NCI-H2029 (cell line): ENCODE measurements at regions not wholly inside any gene's neighbourhood (a gene's known extent, or its start where the extent isn't known, plus 50 kb on each side); places are given as distances from the start of the nearest gene placed in this dataset.
A peak's percentile ranks its signal among the peaks of the same experiment; 100 is the strongest.

Experiments
- DNase-seq: peaks from one replicate; lab custom pipeline; 2025; lab: John Stamatoyannopoulos, UW

DNA sequence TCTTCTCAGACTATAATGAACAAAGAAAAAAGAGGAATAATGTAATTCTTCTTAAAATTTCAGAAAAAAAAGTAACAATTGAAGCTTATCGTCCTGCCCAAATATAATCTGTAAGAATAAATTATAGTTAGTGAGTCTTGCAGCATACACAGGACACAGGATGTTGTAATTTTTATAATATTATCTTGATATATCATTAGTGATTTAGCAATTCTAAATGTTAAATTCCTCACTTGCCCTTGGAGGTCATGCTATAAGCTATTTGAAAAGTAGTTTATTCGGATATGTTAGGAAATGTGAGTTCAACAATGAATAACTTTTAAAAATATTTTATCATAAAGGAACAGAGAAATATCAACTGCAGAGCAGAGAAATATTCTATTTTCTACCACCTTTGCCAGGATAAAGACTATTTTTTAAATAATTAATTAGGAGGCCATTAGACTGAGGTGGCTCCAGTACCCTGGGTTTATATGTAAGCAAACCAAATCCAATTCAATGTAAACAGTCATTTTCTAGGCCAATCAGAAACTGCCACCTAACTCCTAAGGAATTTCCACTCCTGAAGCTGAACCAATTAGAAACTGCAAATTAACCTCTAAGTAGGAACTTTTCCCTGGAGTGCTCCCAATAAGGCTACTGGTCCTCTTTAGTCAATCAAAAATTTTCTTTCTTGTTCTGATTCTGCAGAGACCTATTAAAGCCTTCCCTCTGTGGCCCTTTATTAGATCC, 1109.3 kb downstream of the ROBO2 start:
- no peak for DNase-seq

DNA sequence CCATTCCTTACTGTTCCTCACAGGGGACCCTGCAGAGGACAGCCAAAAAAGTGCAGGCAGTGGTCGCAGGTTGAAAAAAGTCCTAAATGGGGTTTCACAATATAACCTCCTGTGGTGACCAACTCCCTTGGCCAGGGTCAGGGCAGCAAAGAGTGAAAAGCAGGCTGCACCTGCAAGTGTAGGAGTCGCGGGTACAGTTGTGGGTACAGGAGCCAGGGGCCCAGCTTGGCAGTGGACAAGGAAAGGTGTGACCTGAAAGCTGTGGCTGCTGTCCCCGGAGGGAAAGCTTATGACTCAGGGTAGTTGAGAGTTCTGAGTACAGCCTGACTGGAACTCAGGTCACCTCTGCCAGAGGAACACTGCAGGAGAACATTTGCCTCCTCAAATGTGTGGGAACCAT, 1114.1 kb downstream of the ROBO2 start:
- DNase-seq, result no peak

DNA sequence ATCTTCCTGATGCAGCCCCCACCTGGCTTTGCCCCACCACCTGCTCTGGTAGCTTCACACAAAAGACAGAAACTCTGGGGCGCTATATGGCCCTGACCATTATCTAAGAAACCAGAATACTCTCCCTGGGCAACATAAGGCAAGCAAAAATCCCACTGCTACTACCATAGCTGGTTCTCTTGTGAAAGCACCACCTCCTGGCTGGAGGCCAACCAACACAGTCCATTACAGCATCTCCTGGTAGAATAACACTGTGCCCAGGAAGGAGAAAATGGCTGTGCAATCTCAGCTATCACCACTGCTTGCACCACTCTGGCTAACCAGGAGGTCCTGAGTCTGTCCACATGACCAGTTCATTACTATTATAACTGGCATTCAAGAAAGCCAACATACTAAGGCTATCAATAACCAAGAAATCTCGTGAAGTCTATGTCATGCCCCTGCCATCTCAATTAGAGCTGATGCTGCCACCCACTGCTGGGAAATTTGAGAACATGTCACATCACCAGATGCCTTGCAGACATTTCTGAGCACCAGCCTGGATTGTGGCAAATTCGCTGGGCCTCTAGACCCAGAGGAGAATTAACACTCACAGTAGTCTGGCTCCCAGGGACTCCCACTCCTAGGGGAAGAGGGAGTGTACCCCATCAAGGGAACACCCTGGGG, 1114.8 kb downstream of the ROBO2 start:
- DNase-seq, result no peak

DNA sequence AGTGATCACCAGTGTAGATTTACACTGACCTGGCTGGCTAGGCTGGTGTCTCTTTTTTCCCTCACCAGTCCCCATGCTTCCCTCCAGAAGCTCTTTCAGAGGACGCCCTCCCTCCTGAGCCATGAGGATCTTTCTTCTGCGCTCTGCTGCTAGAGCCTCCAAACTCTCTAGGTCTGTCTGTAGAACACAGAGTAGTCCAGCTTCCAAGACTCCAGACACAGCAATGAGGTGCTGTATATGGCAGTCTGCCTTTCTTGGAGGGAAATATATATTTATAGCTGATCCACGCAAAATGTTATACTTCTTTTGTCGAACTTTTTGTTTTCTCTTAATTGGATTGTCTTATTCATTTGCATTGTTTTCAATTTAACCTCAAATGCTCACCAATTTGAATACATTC, 1121.8 kb downstream of the ROBO2 start:
- DNase-seq, result no peak

DNA sequence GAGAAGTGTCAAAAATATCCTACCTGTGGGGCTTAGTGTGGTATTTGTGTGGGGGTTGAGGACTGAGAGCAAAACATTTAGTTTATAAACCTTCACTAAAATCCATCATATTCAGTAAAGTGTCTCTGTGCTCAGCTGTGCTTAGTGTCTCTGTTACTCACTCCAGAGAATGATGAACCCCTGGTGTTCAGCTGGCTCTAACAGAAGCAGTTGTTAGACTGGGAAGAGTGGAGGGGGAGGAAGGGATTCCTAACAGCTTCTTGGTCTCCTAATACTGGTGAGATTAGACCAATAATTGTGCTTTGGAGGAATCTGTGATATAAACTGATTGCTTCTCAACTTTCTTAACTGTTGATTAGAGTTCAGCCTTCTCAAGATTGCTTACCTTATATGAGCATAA, 1123.5 kb downstream of the ROBO2 start:
- no peak for DNase-seq

DNA sequence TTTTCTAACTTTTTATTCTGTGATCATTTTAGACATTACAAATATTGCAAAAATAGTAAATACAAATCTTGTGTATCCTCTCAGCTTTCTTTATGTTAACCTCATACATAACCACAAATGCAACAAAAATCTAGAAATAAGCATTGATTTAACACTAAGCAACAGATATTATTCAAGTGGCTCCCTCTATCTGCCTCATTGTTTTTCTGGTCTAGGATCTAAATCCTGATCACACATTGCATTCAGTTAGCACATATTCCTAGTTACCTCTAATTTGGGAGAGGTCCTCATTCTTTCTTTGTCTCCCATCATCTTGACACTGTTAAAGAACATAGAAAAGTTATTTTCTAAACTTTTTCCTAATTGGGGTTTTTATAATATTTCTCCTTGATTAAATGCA, 1126.0 kb downstream of the ROBO2 start:
- no peak for DNase-seq

DNA sequence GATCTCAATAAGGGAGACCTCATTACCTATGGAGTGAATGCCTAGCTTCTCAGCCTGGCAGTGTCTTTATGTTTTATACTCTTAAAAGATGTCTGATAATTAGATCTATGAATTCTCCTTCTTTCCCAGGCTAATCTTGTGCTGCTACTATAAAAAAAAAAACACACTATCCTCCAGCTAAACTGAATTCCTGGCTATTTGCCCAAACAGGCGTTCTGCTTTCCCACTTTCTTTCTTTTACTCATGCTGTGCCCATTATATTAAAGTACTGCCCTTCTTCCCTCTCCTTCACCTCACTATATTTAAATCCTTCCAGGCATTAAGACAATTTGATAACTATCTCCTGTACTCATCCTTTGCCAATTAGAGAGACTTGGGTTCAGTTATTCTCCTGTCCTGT, 1134.9 kb downstream of the ROBO2 start:
- DNase-seq, result no peak

DNA sequence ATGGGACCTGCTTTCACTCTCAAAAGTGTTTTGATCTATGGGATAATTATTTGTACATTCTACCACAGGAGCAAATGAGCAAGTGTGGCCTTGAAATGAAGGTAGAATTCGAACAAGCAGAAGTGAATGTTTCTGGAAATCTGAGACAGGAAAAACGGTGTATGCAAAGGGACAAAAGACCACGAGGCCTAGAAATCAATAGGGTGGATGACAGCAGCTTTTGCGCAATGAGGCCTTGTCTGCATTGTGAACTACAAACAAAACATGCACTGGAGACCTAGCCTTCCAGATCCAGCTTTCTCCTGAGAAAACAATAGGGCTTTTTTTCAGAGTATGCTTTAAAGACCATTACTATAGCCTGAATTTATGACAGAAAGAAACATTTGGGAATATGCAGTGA, 1137.0 kb downstream of the ROBO2 start:
- no peak for DNase-seq

DNA sequence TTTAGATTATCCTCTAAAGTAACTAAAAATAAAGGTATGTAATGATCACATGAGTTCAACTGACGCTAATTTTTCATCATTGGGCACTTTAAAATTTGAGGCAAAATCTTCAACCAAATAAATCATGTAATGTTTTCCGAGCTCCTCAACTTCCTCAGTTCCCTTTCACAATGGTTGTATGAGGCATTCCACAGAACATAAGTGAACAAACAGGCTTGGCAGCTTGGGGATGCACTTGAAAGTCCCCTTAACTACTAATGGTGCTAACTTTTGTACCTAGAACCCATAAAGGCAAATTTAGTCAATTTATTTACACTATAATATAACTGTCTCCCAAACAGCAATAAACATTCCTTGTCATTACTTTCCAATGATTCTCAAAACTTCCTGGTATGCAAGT, 1137.9 kb downstream of the ROBO2 start:
- DNase-seq, result no peak

DNA sequence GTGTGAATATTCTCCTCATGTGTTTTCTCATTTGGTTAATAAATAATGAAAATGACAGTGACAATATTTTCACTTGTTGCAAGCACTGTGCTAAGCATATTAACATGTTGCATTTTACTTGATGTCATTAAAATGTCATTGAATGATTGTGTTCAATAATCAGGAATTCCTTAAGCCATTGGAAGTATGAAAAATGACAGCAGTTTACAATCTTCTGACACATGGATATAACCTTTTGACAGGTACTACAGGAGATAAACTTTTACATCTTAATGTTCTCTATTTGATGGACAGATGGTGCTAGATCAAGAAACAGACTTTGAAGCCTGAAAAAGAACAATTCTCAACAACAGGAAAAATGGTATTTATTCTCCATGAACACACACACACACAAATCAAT, 1138.3 kb downstream of the ROBO2 start:
- no peak for DNase-seq

DNA sequence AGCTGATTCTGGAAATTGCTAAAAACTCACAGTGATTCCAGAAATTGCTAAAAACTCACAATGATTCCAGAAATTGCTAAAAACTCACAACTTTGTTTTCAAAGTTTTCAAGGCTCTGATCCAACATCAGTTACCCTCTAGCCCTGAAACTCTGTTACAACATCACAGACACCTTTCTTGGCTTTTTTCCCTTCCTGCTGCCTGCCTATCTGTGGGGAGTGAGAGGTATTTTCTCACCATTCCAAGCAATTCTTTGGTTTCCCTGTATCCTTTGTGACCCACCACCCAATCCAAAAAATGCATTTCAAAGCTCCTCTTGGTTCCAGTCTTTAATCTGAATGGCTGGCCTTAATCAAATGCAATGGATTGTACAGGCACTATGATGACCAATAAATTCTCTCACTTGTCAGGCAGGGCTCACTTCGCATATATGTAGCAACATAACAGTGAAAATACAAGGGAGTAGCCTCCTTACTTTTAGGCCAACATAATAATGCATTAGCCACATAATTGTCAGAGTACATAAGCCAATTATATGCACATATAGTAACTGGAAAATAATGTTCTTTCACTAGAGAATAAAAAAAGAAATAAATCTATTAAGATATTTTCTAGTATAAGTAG, 1139.0 kb downstream of the ROBO2 start:
- no peak for DNase-seq

DNA sequence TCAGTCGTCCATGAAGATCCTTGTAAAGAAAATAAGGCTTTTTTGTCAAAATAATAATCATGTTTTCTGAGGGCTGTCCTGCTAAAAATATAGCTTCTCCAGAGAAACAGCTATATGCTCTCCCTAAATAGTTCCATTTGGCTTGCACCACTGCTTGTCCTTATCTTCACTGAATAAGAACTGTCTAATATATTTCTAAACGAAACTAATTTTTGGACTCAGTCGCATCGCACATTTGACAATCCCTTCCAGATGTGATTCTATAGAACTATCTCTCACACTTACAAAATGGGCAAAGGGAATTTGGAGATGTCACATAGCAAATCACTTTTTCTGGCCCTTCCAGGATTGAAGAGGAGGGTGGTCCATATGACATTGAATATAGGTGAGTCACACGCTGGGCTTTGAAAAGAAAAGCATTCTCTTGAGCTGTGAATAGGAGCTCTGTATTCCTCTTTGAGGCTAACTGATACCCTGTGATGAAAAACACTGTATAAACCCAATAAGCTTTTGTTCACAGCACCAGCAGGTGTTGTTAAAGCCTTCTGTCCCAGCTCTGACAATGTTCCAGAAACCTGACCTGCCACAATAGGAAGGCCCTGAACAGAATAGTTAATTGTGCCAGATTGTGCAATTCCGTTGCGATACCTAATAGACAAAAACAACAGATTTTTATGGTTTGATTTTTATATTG, 1144.2 kb downstream of the ROBO2 start:
- DNase-seq, result peak; percentile 13

DNA sequence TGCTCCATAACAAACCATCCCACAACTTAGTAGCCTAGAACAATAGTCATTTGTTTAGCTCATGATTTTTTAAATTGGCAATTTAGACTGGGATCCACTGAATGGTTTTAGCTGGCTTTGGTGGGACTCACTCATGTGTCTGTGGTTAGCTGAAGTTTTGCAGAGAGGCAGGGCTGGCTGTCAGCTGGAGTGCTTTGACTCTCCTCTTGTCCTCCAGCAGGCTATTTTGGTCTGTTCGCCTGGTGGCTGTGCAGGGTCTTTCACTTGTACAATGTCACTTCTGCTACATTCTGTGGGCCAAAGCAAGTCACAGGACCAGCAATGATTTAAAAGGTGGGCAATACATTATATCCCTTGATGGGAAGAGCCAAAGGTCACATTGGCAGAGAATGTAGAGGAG, 1146.5 kb downstream of the ROBO2 start:
- DNase-seq, result no peak

DNA sequence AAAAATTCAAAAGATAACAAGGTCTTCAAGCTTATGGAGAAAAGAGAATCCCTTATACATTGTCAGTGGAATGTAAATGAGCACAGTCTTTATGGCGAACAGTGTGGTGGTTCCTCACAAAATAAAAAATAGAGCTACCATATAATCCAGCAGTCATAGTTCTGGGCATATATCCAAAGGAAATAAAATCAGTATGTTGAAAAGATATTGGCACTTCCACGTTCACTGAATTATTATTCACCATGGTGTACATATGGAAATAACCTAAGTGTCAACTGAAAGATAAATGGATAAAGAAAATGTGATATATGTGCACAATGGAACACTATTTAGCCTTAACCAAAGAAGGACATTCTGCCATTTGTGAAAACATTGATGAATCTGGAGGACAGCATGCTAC, 1161.2 kb downstream of the ROBO2 start:
- DNase-seq, result no peak

DNA sequence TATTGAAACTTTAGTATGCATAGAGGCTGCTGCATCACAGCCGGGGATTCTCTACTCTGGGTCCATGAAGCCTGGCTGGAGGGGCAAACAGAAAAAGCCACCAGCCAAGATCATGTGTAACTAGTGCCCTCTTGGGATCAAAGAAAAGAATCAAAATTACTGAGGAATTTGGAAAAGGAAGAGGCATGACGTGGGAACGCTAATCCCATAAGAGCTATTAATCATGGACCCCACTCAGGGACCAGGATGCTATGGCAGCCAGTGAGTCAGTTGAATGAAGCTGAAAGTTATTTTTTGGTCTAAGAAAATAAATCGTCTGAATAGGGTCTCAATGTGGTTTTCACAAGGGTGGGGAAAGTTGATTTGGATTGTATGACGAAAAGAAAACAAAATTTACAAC, 1165.1 kb downstream of the ROBO2 start:
- no peak for DNase-seq

DNA sequence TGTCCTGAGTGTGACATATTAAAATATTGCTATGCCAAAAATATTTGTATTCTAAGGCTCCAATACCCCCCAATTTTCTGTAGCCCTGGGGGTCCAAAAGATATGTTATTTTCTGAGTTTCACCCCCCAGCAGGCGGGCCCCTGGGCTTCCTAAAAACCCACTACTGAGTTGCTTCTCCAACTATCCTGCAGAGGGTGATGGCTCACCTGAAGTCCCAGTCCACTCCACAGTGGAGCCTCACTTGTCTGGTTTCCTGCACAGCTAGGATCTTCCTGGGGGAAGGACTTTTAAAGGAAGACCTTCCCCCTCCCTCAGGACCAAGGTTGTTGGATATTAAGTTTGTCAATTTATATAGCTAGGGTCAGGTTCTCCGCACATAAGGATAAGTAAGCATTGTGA, 1181.4 kb downstream of the ROBO2 start:
- DNase-seq, result no peak

DNA sequence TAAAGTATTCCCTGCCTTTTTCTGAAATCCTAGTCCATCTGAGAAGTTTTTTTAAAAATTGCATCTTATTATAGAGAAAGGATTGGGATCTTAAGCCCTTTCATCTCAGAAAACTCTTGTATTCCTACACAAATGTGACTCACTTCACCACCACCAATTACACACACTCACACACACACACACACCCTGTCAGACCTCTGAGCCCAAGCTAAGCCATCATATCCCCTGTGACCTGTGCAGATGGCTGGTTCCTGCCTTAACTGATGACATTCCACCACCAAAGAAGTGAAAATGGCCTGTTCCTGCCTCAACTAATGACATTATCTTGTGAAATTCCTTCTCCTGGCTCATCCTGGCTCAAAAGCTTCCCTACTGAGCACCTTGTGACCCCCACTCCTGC, 1181.9 kb downstream of the ROBO2 start:
- DNase-seq, result no peak

DNA sequence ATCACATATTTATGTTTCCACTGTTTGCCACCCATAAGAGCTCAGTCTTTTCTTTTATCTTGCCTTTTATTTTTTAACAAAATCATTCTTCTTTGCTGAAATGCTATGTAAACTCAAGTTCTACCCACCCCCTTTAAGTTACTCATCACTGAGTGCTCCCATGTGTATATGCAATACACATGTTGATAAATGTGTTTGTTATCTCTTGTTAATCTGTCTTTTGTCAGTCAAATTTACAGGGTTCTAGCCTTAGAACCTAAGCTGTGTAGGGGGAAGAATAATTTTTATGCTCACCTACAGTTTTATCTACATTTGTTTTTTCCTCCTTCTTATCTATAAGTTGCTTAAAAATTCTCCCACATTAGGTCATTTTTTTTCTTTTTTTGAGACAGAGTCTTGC, 1195.9 kb downstream of the ROBO2 start:
- no peak for DNase-seq

DNA sequence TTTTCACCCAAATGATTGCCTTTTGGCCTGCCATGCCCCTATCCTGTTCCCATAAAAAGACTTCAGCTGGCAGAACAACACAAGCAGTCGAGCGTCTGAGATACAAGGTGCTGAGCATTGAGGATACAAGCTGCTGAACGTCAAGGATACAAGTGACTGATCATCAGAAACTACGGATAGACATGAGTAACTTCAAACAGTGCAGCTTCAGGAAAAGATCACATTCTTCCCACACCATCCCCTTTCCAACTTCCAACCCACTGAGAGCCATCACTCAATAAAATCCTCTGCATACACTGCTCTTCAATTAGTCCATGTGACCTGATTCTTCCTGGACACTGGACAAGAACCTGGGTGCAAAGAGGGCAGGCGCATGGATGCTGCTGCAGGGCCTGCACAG, 1198.9 kb downstream of the ROBO2 start:
- no peak for DNase-seq

DNA sequence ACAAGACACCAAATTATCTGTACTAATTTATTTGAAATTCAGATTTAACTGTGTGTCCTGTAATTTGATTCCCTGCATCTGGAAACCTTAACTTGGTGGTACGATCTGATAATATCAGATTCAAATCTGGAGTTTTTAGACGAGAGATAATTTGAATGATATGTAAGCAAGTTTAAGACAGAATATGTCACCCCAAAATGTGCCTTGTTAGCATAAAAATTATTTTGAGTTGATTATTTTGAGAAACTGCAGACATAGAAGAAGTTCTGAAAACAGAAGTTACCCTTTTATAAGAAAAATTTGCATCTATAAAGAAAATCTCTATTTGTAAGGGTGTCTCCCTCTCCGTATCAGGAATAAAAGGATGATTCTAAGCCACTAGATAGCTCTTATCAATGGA, 1202.8 kb downstream of the ROBO2 start:
- DNase-seq, result no peak

DNA sequence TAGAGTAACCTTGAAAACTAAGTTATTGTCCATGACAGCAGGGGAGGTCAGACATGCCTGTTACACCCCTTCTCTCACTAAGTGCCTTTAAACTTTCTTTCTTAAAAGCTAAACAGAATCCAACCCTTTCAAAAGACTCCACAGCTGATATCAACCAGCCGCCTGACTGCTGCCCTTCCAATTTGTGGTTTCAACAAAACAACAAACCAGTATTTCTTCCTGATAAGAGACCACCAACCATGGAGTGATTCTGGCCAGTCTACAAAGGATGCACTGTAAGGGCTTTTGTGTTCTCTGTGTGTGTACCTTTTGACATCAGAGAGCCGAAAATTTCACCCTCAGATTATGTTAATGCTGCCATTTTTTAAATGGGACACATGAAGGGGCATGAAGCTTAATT, 1204.2 kb downstream of the ROBO2 start:
- DNase-seq, result no peak

DNA sequence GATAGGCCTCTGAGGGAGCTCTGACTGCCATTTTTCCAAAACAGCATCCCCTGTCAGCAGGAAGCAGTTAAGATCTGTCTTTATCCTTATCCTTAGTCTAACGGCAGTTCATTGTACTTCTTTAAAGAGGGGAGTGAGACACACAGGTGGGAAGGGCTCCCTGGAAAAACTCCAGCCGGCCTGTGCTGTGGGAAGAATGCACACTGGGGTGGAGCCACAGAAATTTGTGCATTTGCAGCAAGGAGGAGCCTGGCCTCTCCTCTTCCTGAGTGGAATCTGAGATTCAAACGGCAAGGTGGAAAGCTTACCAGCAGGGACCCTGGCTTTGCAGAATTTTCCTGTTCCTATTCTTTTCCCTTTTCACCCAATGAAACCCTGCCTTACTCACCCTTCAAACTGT, 1209.4 kb downstream of the ROBO2 start:
- DNase-seq, result no peak

DNA sequence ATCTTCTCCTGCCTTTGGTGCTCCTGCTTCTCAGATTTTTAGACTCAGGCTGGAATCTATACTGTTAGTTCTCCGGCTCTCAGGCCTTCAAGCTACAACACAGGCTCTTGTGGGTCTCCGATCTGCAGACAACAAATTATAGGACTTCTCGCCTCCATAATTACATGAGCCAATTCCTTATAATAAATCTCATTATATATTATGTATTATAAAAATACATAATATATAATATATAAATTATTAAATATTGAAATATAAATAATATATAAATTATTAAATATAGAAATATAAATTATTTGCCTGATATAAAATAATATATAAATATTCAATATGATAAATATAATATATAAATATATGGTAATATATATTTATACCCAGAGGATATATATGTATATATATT, 1214.0 kb downstream of the ROBO2 start:
- DNase-seq, result no peak
